ENCODE measurements at regions not wholly inside any gene's neighbourhood (a gene's known extent, or its start where the extent isn't known, plus 50 kb on each side); places are given as distances from the start of the nearest gene placed in this dataset.

- no peaks in the 10 kb centered on the region for H3K9me3 ChIP-seq
- no peaks in the 10 kb centered on the region for H3K36me3 ChIP-seq
- peaks cover 11 to 18% (median 15%) of the 10 kb centered on the region in 4 donors for H3K4me1 ChIP-seq
- no peak overlapping the region for H3K27ac ChIP-seq
- no peak overlapping the region for H3K4me3 ChIP-seq
- no peaks in the 10 kb centered on the region for H3K27me3 ChIP-seq
- no peak for ATAC-seq (ENCODE audit: low FRiP score in 2 of 2)
- 86 to 92% methylated on average over 4 to 5 of the region's 5 CpGs for WGBS, 2 donors
- TF ChIP-seq EP300 (IDR thresholded peaks at IDR 0.05): no peak
- no peak for TF ChIP-seq POLR2AphosphoS5 (IDR thresholded peaks at IDR 0.05)
- TF ChIP-seq CTCF (IDR thresholded peaks at IDR 0.05): no peak
- TF ChIP-seq POLR2A (IDR thresholded peaks at IDR 0.05): no peak
- no peak for DNase-seq
Measured at GRCh38 chr12:116430911-116431565, 128.1 kb upstream of the MAP1LC3B2 start.

- H3K36me3 ChIP-seq: no peaks in the 10 kb centered on the region
- peaks cover 11 to 18% (median 15%) of the 10 kb centered on the region in 4 donors for H3K4me1 ChIP-seq
- 68 to 78% methylated on average over 13 of the region's 13 CpGs for WGBS, 2 donors
- no peaks in the 10 kb centered on the region for H3K27me3 ChIP-seq
- DNase-seq (no peak), ATAC-seq (ENCODE audit: low FRiP score in 2 of 2) (no peak)
- H3K4me3 ChIP-seq: no peak overlapping the region
- TF ChIP-seq CTCF (IDR thresholded peaks at IDR 0.05): no peak
- TF ChIP-seq POLR2A (IDR thresholded peaks at IDR 0.05): no peak
- no peak for TF ChIP-seq POLR2AphosphoS5 (IDR thresholded peaks at IDR 0.05)
- TF ChIP-seq EP300 (IDR thresholded peaks at IDR 0.05): no peak
- no peak overlapping the region for H3K27ac ChIP-seq
- H3K9me3 ChIP-seq: no peaks in the 10 kb centered on the region
Measured at GRCh38 chr12:116431677-116432300, 127.4 kb upstream of the MAP1LC3B2 start.

GRCh38 chr12:116432314-116432750, 126.8 kb upstream of the MAP1LC3B2 start:
- Histone ChIP-seq H3K9me3 (no peaks in the 10 kb centered on the region), H3K4me1 (peaks cover 11 to 18% (median 15%) of the 10 kb centered on the region in 4 donors), H3K4me3 (no peak overlapping the region), H3K27me3 (no peaks in the 10 kb centered on the region), H3K27ac (peak overlapping the region in 1 of 4 donors; percentile 19), H3K36me3 (no peaks in the 10 kb centered on the region)
- WGBS, 2 donors: 60 to 67% methylated on average over 4 of the region's 4 CpGs
- no peak for TF ChIP-seq POLR2A (IDR thresholded peaks at IDR 0.05)
- TF ChIP-seq POLR2AphosphoS5 (IDR thresholded peaks at IDR 0.05): peak in 1 of 2 donors; percentile 14
- no peak for TF ChIP-seq EP300 (IDR thresholded peaks at IDR 0.05)
- DNase-seq (peak in 1 of 2 donors; percentile 23), ATAC-seq (ENCODE audit: low FRiP score in 2 of 2) (no peak)

- Histone ChIP-seq H3K4me1 (peaks cover 11 to 18% (median 15%) of the 10 kb centered on the region in 4 donors), H3K36me3 (no peaks in the 10 kb centered on the region), H3K27me3 (no peaks in the 10 kb centered on the region), H3K4me3 (no peak overlapping the region), H3K27ac (peak overlapping the region in 1 of 4 donors; percentile 19), H3K9me3 (no peaks in the 10 kb centered on the region)
- 57 to 73% methylated on average over 5 of the region's 5 CpGs for WGBS, 2 donors
- TF ChIP-seq POLR2AphosphoS5 (IDR thresholded peaks at IDR 0.05): no peak
- TF ChIP-seq CTCF (IDR thresholded peaks at IDR 0.05): no peak
- TF ChIP-seq POLR2A (IDR thresholded peaks at IDR 0.05): no peak
- TF ChIP-seq EP300 (IDR thresholded peaks at IDR 0.05): no peak
- ATAC-seq (ENCODE audit: low FRiP score in 2 of 2): no peak
- DNase-seq: no peak
Measured at GRCh38 chr12:116433249-116433648, 125.9 kb upstream of the MAP1LC3B2 start.

GRCh38 chr12:116434155-116435011, 124.8 kb upstream of the MAP1LC3B2 start:
- ATAC-seq (ENCODE audit: low FRiP score in 2 of 2) (peak; percentile 92 to 95), DNase-seq (peak; percentile 85 to 94)
- no peaks in the 10 kb centered on the region for H3K36me3 ChIP-seq
- peak; percentile 77 to 86 for TF ChIP-seq POLR2AphosphoS5 (IDR thresholded peaks at IDR 0.05)
- TF ChIP-seq POLR2A (IDR thresholded peaks at IDR 0.05): no peak
- peak in 3 of 4 donors; percentile 30 to 80 (median 52) for TF ChIP-seq EP300 (IDR thresholded peaks at IDR 0.05)
- TF ChIP-seq CTCF (IDR thresholded peaks at IDR 0.05): no peak
- peaks cover 11 to 18% (median 15%) of the 10 kb centered on the region in 4 donors for H3K4me1 ChIP-seq
- 13 to 25% methylated on average over 17 of the region's 17 CpGs for WGBS, 2 donors
- no peaks in the 10 kb centered on the region for H3K27me3 ChIP-seq
- H3K9me3 ChIP-seq: no peaks in the 10 kb centered on the region
- peak overlapping the region; percentile 13 to 53 (median 21) for H3K27ac ChIP-seq
- peak overlapping the region in 1 of 4 donors; percentile 26 for H3K4me3 ChIP-seq

Measured in upper lobe of left lung (tissue), 6 donors.